Adrenal gland (tissue), 9 donors: ENCODE measurements at regions not wholly inside any gene's neighbourhood (a gene's known extent, or its start where the extent isn't known, plus 50 kb on each side); places are given as distances from the start of the nearest gene placed in this dataset.
A peak's percentile ranks its signal among the peaks of the same experiment; 100 is the strongest.

Source experiments
- DNase-seq, 7 donors: peaks; one replicate each; pipeline ENCODE4 v3.0.0-alpha.2; 2019 to 2020
- H3K27ac ChIP-seq, 5 donors: fragments of 200-600 bp; sonication (generic) in 4 of 5; 1 replicate in 3 of 5; 2 replicates in 2 of 5; pipeline versions ENCODE4 v1.5.1 to v1.8.0; 2016 to 2020; ENCODE audit warnings: mild to moderate bottlenecking in 1 of 5
- H3K27me3 ChIP-seq: fragments of 200-600 bp; 2 replicates; pipeline ENCODE4 v1.8.0; 2021
- H3K36me3 ChIP-seq, 2 donors: fragments of 200-600 bp; replicated peaks in 1 of 2; 1 replicate in 1 of 2; 2 replicates in 1 of 2; pipeline versions ENCODE4 v1.5.1 to v1.8.0; 2018 to 2022
- H3K4me1 ChIP-seq, 2 donors: fragments of 200-600 bp; replicated peaks in 1 of 2; 1 replicate in 1 of 2; 2 replicates in 1 of 2; pipeline versions ENCODE4 v1.5.1 to v1.8.0; 2018 to 2021
- H3K4me3 ChIP-seq, 4 donors: fragments of 200-600 bp; sonication (generic) in 3 of 4; one replicate each; pipeline ENCODE4 v1.5.1; 2016 to 2018
- H3K9me3 ChIP-seq, 3 donors: fragments of 200-600 bp; sonication (generic) in 1 of 3; replicated peaks in 1 of 3; 1 replicate in 2 of 3; 2 replicates in 1 of 3; pipeline versions ENCODE4 v1.5.1 to v1.8.0; 2016 to 2021
- CTCF ChIP-seq, 6 experiments: fragments of 450-650 bp in 4 of 6; fragments of 200-600 bp in 2 of 6; sonication (generic) in 1 of 6; IDR thresholded peaks; 1 replicate in 5 of 6; 2 replicates in 1 of 6; pipeline versions ENCODE4 v1.5.1 to v1.8.0; 2016 to 2021; ENCODE audit warnings: antibody characterized with exemption in 6 of 6, mild to moderate bottlenecking in 2 of 6, moderate library complexity in 1 of 6
- POLR2A ChIP-seq, 2 donors: fragments of 450-650 bp; IDR thresholded peaks; one replicate each; pipeline ENCODE4 v1.6.1; 2017; ENCODE audit warnings: antibody characterized with exemption in 2 of 2, mild to moderate bottlenecking in 2 of 2, moderate library complexity in 1 of 2
- WGBS, 4 donors: extraction: QIAGEN DNeasy Blood & Tissue Kit in 2 of 4; methylation state at CpG; one replicate each; pipeline versions ENCODE4 v1.1.5 to v1.1.7; 2013 to 2017; 5-methylcytosine and 5-hydroxymethylcytosine counted together
- intact Hi-C, 2 donors: fragments of 100-400 bp; cut with DNase I; formaldehyde crosslinking; loops; one replicate each; pipeline versions ENCODE4 v1.14.1 to v1.15.0; 2022 to 2023
- donor health status: healthy with polysubstance abuse.
- donor health status: Bipolar disorder and iron deficiency.
- donor health status: DM: yes; HTN: yes; CAD: no.
- donor health status: DM: no; HTN: no; CAD: no.
- donor health status: DM: no; HTN: no; CAD: no.

DNA sequence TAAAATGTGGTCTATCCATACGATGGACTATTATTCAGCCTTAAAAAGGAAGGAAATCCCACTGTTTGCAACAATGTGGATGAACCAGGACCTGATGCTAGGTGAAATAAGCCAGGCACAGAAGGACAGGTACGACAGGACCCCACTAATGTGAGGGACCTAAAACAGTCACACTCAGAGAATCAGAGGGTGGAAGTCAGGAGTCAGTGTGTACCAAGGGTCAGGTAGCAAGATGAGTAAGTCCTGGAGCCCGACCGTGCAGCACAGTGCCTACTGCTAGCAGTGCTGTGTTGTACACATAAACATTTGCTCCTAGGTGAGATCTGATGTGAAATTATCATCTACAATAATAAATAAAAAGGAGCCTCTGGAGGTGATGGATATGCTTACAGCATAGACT, 322.3 kb downstream of the GLRX3 start:
- Histone ChIP-seq H3K9me3 (no peaks in the 10 kb centered on the region), H3K36me3 (no peaks in the 10 kb centered on the region), H3K27ac (no peak overlapping the region), H3K4me1 (no peaks in the 10 kb centered on the region), H3K27me3 (peaks cover 6% of the 10 kb centered on the region), H3K4me3 (no peak overlapping the region)
- TF ChIP-seq POLR2A (IDR thresholded peaks at IDR 0.05) = no peak
- no peak for DNase-seq
- intact Hi-C loops = no loop called here
- WGBS, 4 donors = 70 to 91% (median 84%) methylated on average over 4 of the region's 4 CpGs

DNA sequence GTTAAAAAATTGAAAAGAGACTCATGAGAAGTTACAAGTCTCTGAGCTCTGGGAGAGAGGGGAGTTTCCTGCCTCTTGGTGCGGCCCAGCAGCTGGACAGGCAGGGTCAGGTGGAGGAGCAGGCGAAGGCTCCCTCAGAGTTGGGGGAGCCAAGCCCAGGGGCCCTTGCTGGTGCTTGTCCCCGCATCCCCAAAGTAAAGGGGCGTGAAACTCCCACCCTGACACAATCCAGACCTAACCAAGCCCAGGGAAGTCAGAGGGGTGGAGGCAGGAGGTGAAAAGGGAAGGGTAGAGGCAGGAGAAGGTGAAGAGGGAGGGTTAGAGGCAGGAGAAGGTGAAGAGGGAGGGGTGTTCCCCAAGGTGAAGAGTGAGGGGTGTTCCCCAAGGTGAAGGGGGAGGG, 322.8 kb downstream of the GLRX3 start:
- 75 to 82% (median 79%) methylated on average over 4 of the region's 4 CpGs for WGBS, 4 donors

DNA sequence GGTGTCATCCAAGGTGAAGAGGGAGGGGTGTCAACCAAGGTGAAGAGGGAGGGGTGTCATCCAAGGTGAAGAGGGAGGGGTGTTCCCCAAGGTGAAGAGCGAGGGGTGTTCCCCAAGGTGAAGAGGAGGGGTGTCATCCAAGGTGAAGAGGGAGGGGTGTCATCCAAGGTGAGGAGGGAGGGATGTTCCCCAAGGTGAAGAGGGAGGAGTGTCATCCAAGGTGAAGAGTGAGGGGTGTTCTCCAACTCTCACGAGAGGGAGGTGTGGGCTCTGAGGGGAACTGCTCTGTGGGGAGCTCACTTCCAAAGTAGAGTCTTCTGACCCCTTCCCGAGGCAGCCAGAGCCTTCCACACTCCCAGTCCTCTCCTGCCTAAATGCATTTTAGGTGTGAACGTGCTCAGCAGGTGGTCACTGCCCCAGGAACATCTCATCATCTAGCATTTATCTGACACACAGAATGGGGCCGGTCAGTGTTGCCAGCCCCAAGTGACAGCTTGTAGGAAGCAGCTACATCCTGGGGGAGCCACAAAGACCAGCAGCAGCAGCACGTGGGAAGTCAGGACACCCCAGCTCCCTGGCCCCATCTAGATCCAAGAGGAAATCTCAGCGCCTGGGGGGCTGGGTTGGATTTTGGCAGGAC, 323.8 kb downstream of the GLRX3 start:
- intact Hi-C loops = no loop called here
- Histone ChIP-seq H3K27ac (no peak overlapping the region), H3K9me3 (no peaks in the 10 kb centered on the region), H3K36me3 (no peaks in the 10 kb centered on the region), H3K4me1 (no peaks in the 10 kb centered on the region), H3K27me3 (no peaks in the 10 kb centered on the region), H3K4me3 (no peak overlapping the region)
- TF ChIP-seq CTCF (IDR thresholded peaks at IDR 0.05) = no peak
- no peak for TF ChIP-seq POLR2A (IDR thresholded peaks at IDR 0.05)
- peak in 1 of 7 donors; percentile 11 for DNase-seq
- 70 to 87% (median 76%) methylated on average over 5 to 7 of the region's 7 CpGs for WGBS, 4 donors

More for the DNA sequence above, 322.8 kb downstream of the GLRX3 start:
- no peak for DNase-seq
- no peaks in the 10 kb centered on the region for H3K9me3 ChIP-seq
- intact Hi-C loops = no loop called here
- H3K4me1 ChIP-seq = no peaks in the 10 kb centered on the region
- H3K4me3 ChIP-seq = no peak overlapping the region
- no peak for TF ChIP-seq POLR2A (IDR thresholded peaks at IDR 0.05)
- TF ChIP-seq CTCF (IDR thresholded peaks at IDR 0.05) = no peak
- no peaks in the 10 kb centered on the region for H3K36me3 ChIP-seq
- peaks cover 1% of the 10 kb centered on the region for H3K27me3 ChIP-seq
- no peak overlapping the region for H3K27ac ChIP-seq

- no peak overlapping the region for H3K27ac ChIP-seq
- WGBS, 4 donors = 70 to 83% (median 79%) methylated on average over 6 of the region's 6 CpGs
- no peak overlapping the region for H3K4me3 ChIP-seq
- DNase-seq = no peak
- no peaks in the 10 kb centered on the region for H3K9me3 ChIP-seq
- TF ChIP-seq POLR2A (IDR thresholded peaks at IDR 0.05) (no peak), CTCF (IDR thresholded peaks at IDR 0.05) (no peak)
- H3K36me3 ChIP-seq = no peaks in the 10 kb centered on the region
- no peaks in the 10 kb centered on the region for H3K27me3 ChIP-seq
- intact Hi-C loops = no loop called here
- no peaks in the 10 kb centered on the region for H3K4me1 ChIP-seq
Measured at GRCh38 chr10:130461631-130462030, 325.4 kb downstream of the GLRX3 start.
